GM19025 (cell line): ENCODE measurements at regions not wholly inside any gene's neighbourhood (a gene's known extent, or its start where the extent isn't known, plus 50 kb on each side); places are given as distances from the start of the nearest gene placed in this dataset.

ENCODE experiments used
- ATAC-seq: cut with Tn5 transposase; IDR thresholded peaks from one replicate; pipeline ENCODE4 v1.9.1; 2021; ENCODE audit warnings: mild to moderate bottlenecking, low read depth, moderate library complexity; ENCODE audit not compliant: unreplicated experiment

- ATAC-seq = no peak
These were observed 58.2 kb downstream of the MEX3B start for GRCh38 chr15:81987628-81988027.

GRCh38 chr15:81983497-81983896, 62.3 kb downstream of the MEX3B start:
- no peak for ATAC-seq

- ATAC-seq = no peak
These were observed 63.0 kb downstream of the MEX3B start for GRCh38 chr15:81982808-81983207.

GRCh38 chr15:81981908-81982307, 63.9 kb downstream of the MEX3B start:
- ATAC-seq = no peak

GRCh38 chr15:81977464-81977863, 68.4 kb downstream of the MEX3B start:
- no peak for ATAC-seq

- ATAC-seq = no peak
These were observed 77.1 kb downstream of the MEX3B start for GRCh38 chr15:81968691-81969090.

- ATAC-seq = no peak
These were observed 79.2 kb downstream of the MEX3B start for GRCh38 chr15:81966631-81967030.

- no peak for ATAC-seq
These were observed 83.3 kb downstream of the MEX3B start for GRCh38 chr15:81962482-81962881.

- ATAC-seq = no peak
These were observed 86.6 kb downstream of the MEX3B start for GRCh38 chr15:81959196-81959595.

GRCh38 chr15:81957698-81958097, 88.1 kb downstream of the MEX3B start:
- ATAC-seq = no peak

- ATAC-seq = no peak
These were observed 90.3 kb downstream of the MEX3B start for GRCh38 chr15:81955382-81956062.

GRCh38 chr15:81954158-81954783, 91.5 kb downstream of the MEX3B start:
- ATAC-seq = no peak

- ATAC-seq = no peak
These were observed 94.9 kb downstream of the MEX3B start for GRCh38 chr15:81950841-81951414.

GRCh38 chr15:81948751-81949150, 97.1 kb downstream of the MEX3B start:
- no peak for ATAC-seq

- no peak for ATAC-seq
These were observed 97.6 kb downstream of the MEX3B start for GRCh38 chr15:81948222-81948621.

GRCh38 chr15:81947548-81947947, 98.3 kb downstream of the MEX3B start:
- no peak for ATAC-seq

- ATAC-seq = no peak
These were observed 100.7 kb downstream of the MEX3B start for GRCh38 chr15:81945014-81945615.

- ATAC-seq = no peak
These were observed 103.1 kb downstream of the MEX3B start for GRCh38 chr15:81942655-81943195.

- no peak for ATAC-seq
These were observed 103.7 kb downstream of the MEX3B start for GRCh38 chr15:81942157-81942556.

- ATAC-seq = no peak
These were observed 104.3 kb downstream of the MEX3B start for GRCh38 chr15:81941479-81941878.
